B cell (primary cell): ENCODE measurements at regions not wholly inside any gene's neighbourhood (a gene's known extent, or its start where the extent isn't known, plus 50 kb on each side); places are given as distances from the start of the nearest gene placed in this dataset.

Experiments used
- ATAC-seq: fragments of 200-7000 bp; cut with Tn5 transposase; one replicate; pipeline ENCODE4 v1.10.0; 2021; ENCODE audit warnings: low read depth, mild to moderate bottlenecking, moderate number of reproducible peaks, moderate library complexity
- CTCF ChIA-PET: fragments of 350-600 bp; sonication (Branson Sonifier 250); formaldehyde crosslinking; loops from one replicate; lab custom pipeline; 2021; ENCODE audit warnings: antibody characterized with exemption, inconsistent platforms; lab: Charles Lee
- POLR2A ChIA-PET: fragments of 350-600 bp; sonication (Branson Sonifier 250); formaldehyde crosslinking; loops from one replicate; lab custom pipeline; 2021; ENCODE audit warnings: antibody characterized with exemption; lab: Charles Lee
- DNase-seq: peaks from one replicate; pipeline ENCODE4 v3.0.0; 2013
- H2AFZ ChIP-seq: 2 replicates; pipeline ENCODE4 v1.6.1; 2012; ENCODE audit warnings: mild to moderate bottlenecking, low read depth, low read length; ENCODE audit not compliant: insufficient read depth, poor library complexity, severe bottlenecking
- H3K27ac ChIP-seq, 2 donors: 1 replicate in 1 of 2; 2 replicates in 1 of 2; pipeline ENCODE4 v1.5.1; 2012 to 2013; ENCODE audit warnings: low read length in 2 of 2, mild to moderate bottlenecking in 2 of 2, moderate library complexity in 1 of 2
- H3K27me3 ChIP-seq, 4 experiments: fragments of 200-600 bp in 1 of 4; sonication (generic) in 1 of 4; replicated peaks in 1 of 4; 1 replicate in 2 of 4; 2 replicates in 2 of 4; pipeline versions ENCODE4 v1.6.1 to v1.7.0; 2013 to 2016; ENCODE audit warnings: low read length in 3 of 4, mild to moderate bottlenecking in 2 of 4, mixed read lengths in 1 of 4, moderate library complexity in 1 of 4; ENCODE audit not compliant: insufficient read depth in 4 of 4, control insufficient read depth in 3 of 4; ENCODE audit errors: control extremely low read depth in 1 of 4
- H3K36me3 ChIP-seq, 2 experiments: replicated peaks in 1 of 2; 1 replicate in 1 of 2; 2 replicates in 1 of 2; pipeline versions ENCODE4 v1.6.1 to v1.7.1; 2013; ENCODE audit warnings: low read length in 1 of 2; ENCODE audit not compliant: insufficient read depth in 2 of 2, control insufficient read depth in 1 of 2; ENCODE audit errors: control extremely low read depth in 1 of 2, extremely low read depth in 1 of 2
- H3K4me1 ChIP-seq, 2 donors: fragments of 200-600 bp in 1 of 2; sonication (generic) in 1 of 2; 1 replicate in 1 of 2; 2 replicates in 1 of 2; pipeline versions ENCODE4 v1.5.1 to v1.6.1; 2013 to 2017; ENCODE audit warnings: low read length in 2 of 2; ENCODE audit not compliant: control insufficient read depth in 2 of 2, insufficient read depth in 2 of 2
- H3K4me2 ChIP-seq: replicated peaks from 2 replicates; pipeline ENCODE3; 2012; ENCODE audit warnings: mild to moderate bottlenecking, low read depth, low read length; ENCODE audit not compliant: poor library complexity, severe bottlenecking
- H3K4me3 ChIP-seq, 5 experiments: fragments of 200-600 bp in 1 of 5; sonication (generic) in 1 of 5; 1 replicate in 3 of 5; 2 replicates in 2 of 5; pipeline versions ENCODE4 v1.5.1 to v1.7.0; 2011 to 2016; ENCODE audit warnings: low read length in 4 of 5, mild to moderate bottlenecking in 4 of 5, low read depth in 2 of 5, control low read depth in 1 of 5, moderate library complexity in 1 of 5; ENCODE audit not compliant: insufficient read depth in 1 of 5; ENCODE audit errors: control extremely low read depth in 1 of 5, extremely low read depth in 1 of 5
- H3K79me2 ChIP-seq: fragments of 200-600 bp; sonication (generic); one replicate; pipeline ENCODE4 v1.6.0; 2016; ENCODE audit warnings: low read length; ENCODE audit not compliant: control insufficient read depth, insufficient read depth
- H3K9ac ChIP-seq: fragments of 200-600 bp; sonication (generic); 2 replicates; pipeline ENCODE4 v1.6.1; 2017; ENCODE audit warnings: mild to moderate bottlenecking, low read length, moderate library complexity
- H3K9me3 ChIP-seq, 3 donors: one replicate each; pipeline versions ENCODE4 v1.6.1 to v1.7.1; 2013; ENCODE audit warnings: low read length in 2 of 3; ENCODE audit not compliant: control insufficient read depth in 2 of 3, insufficient read depth in 1 of 3; ENCODE audit errors: control extremely low read depth in 1 of 3
- H4K20me1 ChIP-seq: 2 replicates; pipeline ENCODE4 v1.6.0; 2012; ENCODE audit warnings: mild to moderate bottlenecking, low read length; ENCODE audit not compliant: insufficient read depth, control insufficient read depth, poor library complexity, severe bottlenecking
- H3K27ac Mint-ChIP-seq: one replicate; pipeline ENCODE4 v1.8.0; 2021; ENCODE audit warnings: mixed read lengths
- H3K27me3 Mint-ChIP-seq: one replicate; pipeline ENCODE4 v1.8.0; 2021; ENCODE audit warnings: mixed read lengths
- H3K4me1 Mint-ChIP-seq: one replicate; pipeline ENCODE4 v1.8.0; 2021; ENCODE audit warnings: mixed read lengths
- H3K4me3 Mint-ChIP-seq: one replicate; pipeline ENCODE4 v1.8.0; 2021; ENCODE audit warnings: mixed read lengths
- H3K9me3 Mint-ChIP-seq: one replicate; pipeline ENCODE4 v1.8.0; 2022; ENCODE audit warnings: mixed read lengths; ENCODE audit not compliant: insufficient read depth
- EZH2 ChIP-seq: IDR thresholded peaks from 2 replicates; pipeline ENCODE4 v1.6.1; 2012; ENCODE audit warnings: borderline replicate concordance, low read depth, mild to moderate bottlenecking, moderate library complexity, low read length; ENCODE audit not compliant: insufficient read depth, poor library complexity, severe bottlenecking
- WGBS: methylation state at CpG from one replicate; pipeline ENCODE4 v1.1.5; 2013; ENCODE audit warnings: missing lambda C conversion rate; ENCODE audit not compliant: insufficient coverage; 5-methylcytosine and 5-hydroxymethylcytosine counted together
- intact Hi-C: fragments of 100-400 bp; cut with micrococcal nuclease; formaldehyde crosslinking; loops from one replicate; pipeline ENCODE4 v1.10.0; 2022
- TF ChIP-seq, protein P1 (sequence below): fragments of 200-600 bp; IDR thresholded peaks from one replicate; pipeline ENCODE4 v1.8.0; 2022; ENCODE audit warnings: antibody characterized with exemption, mild to moderate bottlenecking

DNA sequence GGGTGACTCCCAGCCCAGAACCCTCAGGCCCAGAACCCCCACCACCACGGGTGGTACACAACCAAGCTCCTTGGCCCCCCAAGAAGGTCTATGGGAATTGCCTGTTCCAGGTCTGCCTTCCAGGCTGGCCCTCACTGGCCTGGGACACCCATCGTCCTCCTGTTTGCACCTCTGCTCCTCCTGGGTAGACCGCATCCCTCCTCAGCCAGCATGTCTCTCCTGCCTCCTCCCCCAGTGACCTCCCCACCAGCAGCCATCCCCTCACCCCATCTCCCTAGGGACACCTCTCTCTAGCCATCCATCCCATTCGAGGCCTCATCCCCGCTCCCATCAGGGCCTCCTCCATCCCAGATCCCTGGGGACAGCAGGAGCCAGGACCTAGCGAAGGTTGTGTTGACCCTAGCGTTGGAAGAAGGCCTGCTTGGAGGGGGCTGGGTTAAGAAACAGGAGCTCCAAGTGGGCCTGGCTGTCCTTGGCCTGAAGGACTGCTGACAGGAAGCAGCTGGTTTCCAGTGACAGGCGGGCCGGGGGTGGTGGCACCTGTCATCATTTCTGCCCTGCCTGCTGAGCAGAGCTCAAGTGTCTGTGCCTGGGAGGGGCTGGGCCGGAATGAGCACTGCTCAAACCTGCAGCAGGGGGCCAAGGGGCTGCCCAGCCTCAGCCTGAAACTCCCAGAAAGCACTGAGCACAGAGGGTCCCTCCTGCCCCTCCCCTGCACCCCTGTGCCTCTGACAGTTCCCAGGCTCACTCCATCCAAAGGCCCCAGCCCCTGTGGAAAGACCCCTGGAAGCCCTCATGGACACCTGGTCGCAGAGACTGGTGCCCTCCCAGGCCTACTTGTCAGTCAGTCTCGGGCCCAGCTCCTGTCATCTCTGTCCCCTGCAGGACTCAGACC is 96.0 kb upstream of the OTOS start:
- peaks cover 0 to 7% (median 0%) of the 10 kb centered on the region in 4 experiments for H3K27me3 ChIP-seq
- H3K9me3 Mint-ChIP-seq: no peaks in the 10 kb centered on the region
- no peak overlapping the region for H3K27ac ChIP-seq
- peaks cover 0 to 14% (median 0%) of the 10 kb centered on the region in 3 donors for H3K9me3 ChIP-seq
- no peak overlapping the region for H3K4me2 ChIP-seq
- no peaks in the 10 kb centered on the region for H3K36me3 ChIP-seq
- no peaks in the 10 kb centered on the region for H3K79me2 ChIP-seq
- no peak overlapping the region for H2AFZ ChIP-seq
- intact Hi-C loops: no loop called here
- DNase-seq (no peak), ATAC-seq (no peak)
- no peak overlapping the region for H3K4me3 Mint-ChIP-seq
- H3K27me3 Mint-ChIP-seq: peaks cover 7% of the 10 kb centered on the region
- no peaks in the 10 kb centered on the region for H4K20me1 ChIP-seq
- TF ChIP-seq, protein P1, sequence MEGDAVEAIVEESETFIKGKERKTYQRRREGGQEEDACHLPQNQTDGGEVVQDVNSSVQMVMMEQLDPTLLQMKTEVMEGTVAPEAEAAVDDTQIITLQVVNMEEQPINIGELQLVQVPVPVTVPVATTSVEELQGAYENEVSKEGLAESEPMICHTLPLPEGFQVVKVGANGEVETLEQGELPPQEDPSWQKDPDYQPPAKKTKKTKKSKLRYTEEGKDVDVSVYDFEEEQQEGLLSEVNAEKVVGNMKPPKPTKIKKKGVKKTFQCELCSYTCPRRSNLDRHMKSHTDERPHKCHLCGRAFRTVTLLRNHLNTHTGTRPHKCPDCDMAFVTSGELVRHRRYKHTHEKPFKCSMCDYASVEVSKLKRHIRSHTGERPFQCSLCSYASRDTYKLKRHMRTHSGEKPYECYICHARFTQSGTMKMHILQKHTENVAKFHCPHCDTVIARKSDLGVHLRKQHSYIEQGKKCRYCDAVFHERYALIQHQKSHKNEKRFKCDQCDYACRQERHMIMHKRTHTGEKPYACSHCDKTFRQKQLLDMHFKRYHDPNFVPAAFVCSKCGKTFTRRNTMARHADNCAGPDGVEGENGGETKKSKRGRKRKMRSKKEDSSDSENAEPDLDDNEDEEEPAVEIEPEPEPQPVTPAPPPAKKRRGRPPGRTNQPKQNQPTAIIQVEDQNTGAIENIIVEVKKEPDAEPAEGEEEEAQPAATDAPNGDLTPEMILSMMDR: no peak
- TF ChIP-seq EZH2: no peak
- no peak overlapping the region for H3K9ac ChIP-seq
- POLR2A ChIA-PET: no interaction called here
- CTCF ChIA-PET: no interaction called here
- H3K4me1 ChIP-seq: peaks cover 4 to 12% of the 10 kb centered on the region in 2 donors
- H3K4me3 ChIP-seq: no peak overlapping the region
- H3K27ac Mint-ChIP-seq: no peak overlapping the region
- peaks cover 1% of the 10 kb centered on the region for H3K4me1 Mint-ChIP-seq
- 48% methylated on average over 8 of the region's 12 CpGs for WGBS

DNA sequence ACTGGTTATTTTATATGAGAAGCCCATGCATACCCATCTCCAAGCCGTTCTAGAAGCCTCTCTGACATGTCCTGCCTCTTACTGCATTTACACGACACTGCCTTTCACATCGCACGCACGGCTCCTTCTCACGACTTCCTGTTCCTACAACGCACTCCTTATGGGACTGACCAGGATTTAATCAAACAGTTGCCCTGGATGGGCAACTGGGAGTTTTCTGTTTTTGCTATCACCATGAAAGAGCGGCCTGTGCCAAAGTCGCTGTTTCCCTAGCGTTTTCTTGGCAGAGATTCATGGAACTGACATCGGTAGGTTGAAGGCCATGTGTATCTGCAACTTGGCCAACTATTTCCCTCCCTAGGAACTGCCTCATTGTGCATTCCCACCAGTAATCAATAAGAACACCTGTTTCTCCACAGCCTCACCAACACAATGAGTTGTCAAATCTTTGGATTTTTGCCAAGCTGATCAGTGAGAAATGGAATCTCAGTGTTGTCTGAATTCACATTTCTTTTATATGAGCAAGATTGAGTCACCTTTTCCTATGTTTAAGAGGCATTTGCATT is 97.2 kb upstream of the OTOS start:
- ATAC-seq (no peak), DNase-seq (no peak)
- Histone ChIP-seq H3K79me2 (no peaks in the 10 kb centered on the region), H3K4me1 (peaks cover 4 to 11% of the 10 kb centered on the region in 2 donors), H3K27me3 (peaks cover 0 to 4% (median 0%) of the 10 kb centered on the region in 4 experiments), H3K27ac (no peak overlapping the region), H4K20me1 (no peaks in the 10 kb centered on the region), H3K4me3 (no peak overlapping the region), H3K9me3 (peaks cover 0 to 5% (median 0%) of the 10 kb centered on the region in 3 donors), H2AFZ (no peak overlapping the region), H3K36me3 (no peaks in the 10 kb centered on the region), H3K4me2 (no peak overlapping the region), H3K9ac (no peak overlapping the region)
- no peaks in the 10 kb centered on the region for H3K9me3 Mint-ChIP-seq
- no peak overlapping the region for H3K27ac Mint-ChIP-seq
- 94% methylated on average over 11 of the region's 11 CpGs for WGBS
- H3K4me1 Mint-ChIP-seq: peaks cover 1% of the 10 kb centered on the region
- CTCF ChIA-PET: no interaction called here
- no peak for TF ChIP-seq EZH2
- TF ChIP-seq, protein P1: no peak
- no peak overlapping the region for H3K4me3 Mint-ChIP-seq
- POLR2A ChIA-PET: no interaction called here
- H3K27me3 Mint-ChIP-seq: peaks cover 7% of the 10 kb centered on the region
- intact Hi-C loops: no loop called here
